G401.6 (cell line): ENCODE measurements at regions not wholly inside any gene's neighbourhood (a gene's known extent, or its start where the extent isn't known, plus 50 kb on each side); places are given as distances from the start of the nearest gene placed in this dataset.

Experiments
- FAIRE-seq: peaks from 2 replicates; lab custom pipeline; 2012; peaks lifted over from hg19 to GRCh38; lab: Jason Lieb, UNC

DNA sequence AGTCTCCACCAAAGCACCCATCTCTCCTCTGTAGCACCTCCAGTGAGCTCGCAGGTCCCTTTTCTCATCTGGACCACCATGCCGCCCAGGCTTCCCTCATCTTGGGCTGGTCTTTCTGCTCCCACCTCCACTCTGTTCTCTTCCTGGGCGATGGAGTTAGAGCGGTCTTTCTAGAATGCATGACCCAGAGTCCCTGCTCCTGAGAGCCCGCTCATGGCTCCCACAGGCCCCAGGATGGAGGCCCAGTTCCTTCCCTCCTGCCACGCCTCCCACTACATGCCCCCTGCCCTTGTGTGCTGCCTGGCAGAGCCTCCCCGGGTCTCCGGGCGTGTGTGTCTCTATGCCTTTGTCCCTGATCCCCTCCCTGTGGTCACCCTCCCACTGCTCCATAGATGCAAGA is 100.7 kb upstream of the RTL1 start:
- FAIRE-seq, result no peak

DNA sequence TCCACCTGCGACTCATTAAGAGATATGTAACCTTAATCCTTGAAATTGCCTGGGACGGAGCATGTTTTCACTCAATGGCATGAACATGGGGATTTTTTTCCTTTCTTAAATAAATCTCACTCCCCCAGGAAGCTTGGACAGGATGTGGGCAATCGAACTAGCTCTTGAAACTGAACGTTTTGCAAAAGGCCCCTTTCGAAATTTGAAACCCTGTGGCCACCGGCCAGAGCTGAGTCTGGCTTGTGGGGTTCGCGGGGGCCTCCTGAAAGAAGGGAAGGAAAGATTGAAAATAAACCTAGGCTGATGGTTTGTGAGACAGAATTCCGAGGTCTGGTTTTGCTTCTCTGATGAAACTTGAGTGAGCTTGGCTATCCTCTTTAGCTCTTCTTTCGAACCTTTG is 101.4 kb upstream of the RTL1 start:
- no peak for FAIRE-seq

DNA sequence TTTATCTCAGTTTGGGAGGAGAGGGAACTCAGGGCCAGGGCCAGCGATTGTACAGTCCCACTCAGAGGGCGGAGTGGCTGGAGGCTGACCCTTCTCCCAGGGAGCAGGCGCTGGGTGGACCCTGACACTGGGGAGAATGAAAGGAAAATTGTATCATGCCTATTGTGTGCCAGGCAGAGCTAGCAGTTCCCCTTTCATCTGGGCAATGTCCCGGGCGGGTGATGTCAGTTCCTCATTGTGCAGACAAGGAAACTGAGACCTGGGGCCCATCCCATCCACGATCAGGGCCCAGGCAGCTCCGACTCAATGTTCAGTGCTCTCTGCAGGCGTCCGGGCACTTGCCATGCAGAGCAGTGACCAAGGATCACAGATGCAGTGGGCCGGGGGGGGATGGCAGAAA is 101.9 kb upstream of the RTL1 start:
- FAIRE-seq, result no peak

DNA sequence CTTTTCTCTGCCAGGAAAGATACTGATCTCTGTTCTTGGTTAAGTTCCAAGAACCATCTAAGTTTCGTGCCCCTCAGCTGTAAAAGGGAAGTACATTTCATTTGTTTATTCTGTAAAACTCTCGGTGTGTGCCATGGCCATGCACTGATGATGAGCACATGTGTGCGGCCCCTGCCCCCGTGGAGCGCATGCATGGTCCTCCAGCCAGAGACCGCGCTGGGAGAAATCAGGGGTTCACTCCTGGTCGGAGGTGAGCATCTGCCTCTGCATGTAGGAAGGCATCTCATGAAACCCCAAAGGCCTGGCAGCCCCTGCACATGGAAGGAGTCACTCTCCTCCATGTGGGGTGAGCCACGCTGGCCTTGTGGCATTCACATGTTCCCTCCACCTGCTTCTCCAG is 102.5 kb upstream of the RTL1 start:
- FAIRE-seq, result no peak

DNA sequence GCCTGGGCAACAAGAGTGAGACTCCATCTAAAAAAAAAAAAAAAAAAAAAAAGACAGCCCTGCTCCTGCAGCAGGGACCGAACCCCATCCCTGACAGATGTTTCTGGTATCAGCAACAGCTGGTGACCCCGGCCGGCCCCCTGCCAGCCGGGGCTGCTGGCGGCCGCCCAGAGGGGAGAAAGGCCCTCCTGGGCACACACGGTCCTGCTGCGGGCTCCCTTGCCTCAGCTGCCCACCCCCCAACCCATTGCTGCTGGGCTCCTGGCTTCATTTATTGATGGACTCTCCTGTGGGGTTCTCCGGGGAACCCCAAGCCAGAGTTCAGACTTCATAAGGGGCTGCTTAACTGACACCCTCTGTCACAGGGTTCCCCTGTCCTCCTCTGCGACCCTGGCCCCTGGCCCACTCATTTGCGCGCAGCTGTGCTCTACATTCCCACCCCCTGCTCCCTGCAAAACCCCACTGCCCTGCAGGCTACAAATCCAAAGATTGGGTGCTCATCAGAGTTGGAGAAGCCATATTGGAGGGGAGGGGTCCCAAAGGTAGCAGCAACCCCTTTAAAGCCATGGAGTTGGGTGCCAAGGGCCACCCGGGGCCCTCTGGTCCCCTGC is 103.6 kb upstream of the RTL1 start:
- no peak for FAIRE-seq

DNA sequence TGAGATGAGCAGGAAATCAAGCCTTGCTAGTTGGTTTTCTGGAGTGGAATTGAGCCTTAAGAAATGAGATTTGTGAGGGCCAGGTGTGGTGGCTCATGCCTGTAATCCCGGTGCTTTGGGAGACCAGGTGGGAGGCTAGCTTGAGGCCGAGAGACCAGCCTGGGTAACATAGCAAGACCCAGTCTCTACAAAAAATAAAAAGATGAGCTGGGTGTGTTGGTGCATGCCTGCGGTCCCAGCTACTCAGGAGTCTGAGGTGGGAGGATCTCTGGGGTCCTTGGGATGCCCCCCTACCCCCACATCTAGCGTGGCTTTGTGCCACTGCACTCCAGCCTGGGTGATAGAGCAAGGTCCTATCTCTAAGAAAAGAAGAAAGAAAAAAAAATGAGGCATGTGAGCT is 104.2 kb upstream of the RTL1 start:
- FAIRE-seq, result no peak

DNA sequence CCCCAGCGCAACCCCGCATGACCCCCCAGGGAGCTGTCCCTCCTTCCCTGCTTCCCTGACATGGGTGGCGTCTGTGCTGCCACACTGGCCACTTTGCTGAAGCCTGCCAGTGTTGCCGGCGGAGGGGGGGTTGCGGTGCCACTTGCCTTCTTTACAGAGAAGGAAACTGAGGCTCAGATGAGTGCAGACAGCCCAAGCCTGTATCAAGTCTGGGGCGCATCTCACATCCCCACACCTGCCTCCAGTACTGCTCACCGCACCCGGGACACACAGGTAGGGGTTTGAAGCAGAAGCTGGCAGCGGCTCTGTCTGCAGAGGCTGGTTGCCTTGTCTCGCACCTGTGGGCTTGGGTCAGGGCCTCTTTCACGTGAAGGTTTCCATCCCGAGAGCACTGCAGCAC is 104.7 kb upstream of the RTL1 start:
- FAIRE-seq, result no peak

DNA sequence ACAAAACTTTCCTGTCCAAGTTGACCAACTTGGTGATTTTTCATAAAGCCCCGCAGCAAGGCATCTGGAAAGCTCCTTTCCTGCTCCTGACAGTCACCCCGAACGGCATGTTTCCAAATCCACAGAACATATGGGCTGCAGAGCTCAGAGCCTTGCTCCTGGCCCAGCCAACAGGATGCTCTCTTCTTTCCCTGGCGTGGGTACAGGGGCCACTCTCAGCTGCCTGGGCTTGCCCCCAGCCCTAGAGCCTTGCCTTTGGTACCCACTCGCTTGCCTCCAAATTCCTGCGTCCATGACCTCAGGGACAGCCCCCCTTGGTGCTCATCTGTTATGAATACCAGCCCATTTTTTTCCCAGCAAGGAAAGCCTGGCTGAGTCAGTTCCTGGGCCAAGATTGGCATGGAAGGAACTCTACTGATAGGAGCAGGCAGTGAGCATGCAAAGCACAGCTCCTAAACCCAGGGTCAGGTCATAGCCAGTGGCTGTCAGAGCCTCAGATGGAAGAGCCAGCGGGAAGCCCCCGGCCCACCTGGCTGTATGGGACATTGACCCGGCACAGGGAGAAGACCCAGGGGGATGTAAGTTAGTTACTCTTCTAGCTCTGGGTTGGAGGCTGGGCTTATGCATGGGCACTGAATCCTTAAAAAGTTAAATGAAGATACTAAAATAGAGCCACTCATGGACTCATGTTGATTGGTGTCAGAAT is 105.3 kb upstream of the RTL1 start:
- FAIRE-seq, result no peak

DNA sequence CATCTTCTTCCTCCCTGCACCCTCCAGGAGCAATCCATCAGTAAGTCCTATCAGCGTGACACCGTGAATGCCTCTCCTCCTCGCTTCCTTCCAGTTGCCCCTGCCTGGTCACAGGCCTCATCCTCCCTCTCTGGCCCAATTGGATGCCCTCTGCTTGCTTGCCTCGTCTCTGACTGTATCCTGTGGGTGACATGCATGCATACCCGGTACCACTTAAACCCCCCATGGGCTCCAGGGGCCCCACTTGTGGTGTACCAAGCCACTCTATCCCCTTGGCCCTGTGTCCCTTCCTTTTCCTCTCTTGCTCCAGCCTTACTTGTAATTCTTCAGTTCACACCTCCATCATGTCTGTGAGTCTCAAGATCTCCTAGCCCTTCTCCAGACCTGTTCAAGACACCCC is 106.0 kb upstream of the RTL1 start:
- no peak for FAIRE-seq

DNA sequence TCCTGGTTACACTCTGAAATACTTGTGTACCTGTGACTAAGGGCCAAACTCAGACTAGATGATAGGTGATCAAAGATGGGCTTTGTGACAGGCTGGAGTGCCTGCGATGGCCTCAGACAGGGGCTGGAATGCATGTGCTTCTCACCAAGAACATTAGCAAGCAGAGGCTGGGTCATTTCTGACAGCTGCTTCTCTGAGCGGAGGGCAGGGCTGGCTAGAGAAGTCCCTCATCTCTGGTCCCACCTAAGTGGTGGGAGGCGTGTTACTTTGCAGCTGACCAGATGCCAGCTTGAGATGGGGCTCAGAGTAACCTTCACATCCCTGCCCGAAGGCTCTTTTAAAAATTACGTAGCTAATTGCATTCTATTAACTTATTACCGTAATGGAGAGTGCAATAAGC is 106.8 kb upstream of the RTL1 start:
- no peak for FAIRE-seq

DNA sequence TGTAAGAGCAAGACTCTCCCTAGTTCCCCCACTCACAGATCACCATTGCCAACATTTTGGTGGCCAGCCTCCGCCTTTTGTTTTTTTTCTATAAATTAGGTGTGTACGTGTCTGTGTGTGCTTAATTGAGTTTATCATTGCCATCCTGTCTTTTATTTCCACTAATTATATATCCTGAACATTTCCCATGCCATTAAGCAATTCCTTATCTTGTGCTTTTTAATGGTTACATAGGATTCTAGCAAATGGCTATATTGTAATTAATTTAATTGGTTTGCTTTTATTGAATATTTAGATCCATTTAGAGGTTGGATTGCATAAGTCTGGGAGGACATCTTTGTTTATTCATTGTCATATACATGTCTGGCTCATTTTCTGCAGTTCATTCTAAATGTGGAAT is 107.3 kb upstream of the RTL1 start:
- no peak for FAIRE-seq

DNA sequence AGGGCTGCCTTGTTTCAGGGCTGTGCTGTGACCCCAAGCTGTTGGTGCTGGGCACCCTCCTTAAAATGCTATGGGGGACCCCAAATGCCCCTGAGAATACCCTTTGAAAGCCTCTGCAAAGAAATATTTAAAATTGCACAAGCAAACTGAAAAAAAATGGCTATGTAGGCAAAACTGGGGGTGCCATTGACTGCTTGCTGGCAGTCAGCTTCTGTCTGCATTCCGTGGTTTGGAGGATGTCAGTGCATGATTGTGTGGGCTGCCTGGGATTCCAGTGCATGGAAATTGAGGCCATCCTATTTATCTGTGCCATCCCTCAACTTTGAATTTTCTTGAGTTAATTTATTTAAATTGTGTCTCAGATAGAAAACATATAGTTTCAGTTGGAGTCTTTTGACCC is 113.7 kb upstream of the RTL1 start:
- FAIRE-seq, result no peak

DNA sequence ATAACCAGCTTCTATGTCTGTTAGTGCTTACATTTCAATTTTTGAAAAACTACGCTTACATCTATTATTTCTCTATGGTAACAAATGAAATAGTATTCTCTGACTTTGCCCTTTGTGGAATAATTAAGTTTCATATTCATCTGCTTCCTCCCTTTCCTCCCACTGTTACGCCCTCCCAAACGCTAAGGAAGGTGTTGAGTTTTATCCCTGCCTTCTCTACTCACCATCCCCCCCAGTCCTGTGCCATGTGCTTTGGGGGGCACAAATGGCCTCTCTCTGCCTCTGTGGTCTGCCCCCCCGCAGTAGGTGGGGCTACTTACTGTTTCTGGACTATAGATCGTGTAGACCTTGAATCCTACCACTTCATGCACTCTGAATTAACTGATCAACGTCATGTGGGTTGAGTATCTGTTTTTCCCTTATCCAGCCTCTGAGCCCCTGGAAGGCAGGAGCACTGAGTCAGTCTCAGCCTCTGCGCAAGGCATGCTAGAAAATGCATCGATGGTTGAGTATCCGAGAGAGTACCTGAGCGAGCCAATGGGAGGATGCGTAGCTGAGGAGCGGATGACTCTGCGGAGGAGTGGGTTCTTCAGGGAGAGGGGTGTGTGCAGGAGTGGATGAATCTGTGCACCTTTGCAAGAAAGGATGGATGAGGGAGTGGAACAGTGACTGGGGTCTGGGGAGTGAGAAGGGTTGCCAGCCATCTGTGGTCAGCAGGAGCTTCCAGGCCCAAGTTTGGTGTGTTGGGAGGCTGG is 114.5 kb upstream of the RTL1 start:
- no peak for FAIRE-seq

DNA sequence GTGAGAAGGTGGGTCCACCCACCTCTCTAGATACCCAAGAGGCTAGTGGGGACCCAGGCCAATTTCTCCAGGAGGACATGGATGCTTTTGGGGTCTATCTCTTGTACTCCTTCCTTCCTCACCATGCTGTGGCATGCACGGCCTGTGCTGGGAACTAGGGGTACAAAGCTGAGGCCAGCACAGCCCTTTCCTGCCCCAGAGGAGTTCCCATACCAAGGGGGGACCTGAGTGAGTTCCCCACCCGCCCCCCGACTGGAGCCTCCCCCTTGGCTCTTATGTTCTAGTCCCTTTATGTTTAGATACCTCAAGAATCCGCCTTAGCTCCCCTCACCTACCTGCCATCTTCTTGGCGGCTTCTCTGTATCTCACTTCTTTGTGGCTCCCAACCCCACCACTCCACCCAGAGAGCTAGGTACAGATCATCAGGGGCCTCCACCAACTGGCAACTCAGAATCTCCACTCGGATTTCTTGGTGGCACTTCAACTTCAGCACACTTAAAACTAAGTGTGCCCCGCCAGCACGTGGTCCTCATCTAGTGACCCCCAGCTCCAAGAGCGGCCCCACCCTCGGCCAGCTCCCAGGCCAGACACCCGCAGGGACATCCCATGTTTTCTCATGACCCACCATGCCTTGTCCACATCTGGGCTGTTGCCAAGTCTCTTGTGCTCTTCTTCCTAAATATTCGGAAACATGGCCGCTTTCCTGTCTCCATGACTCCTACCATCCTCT is 115.2 kb upstream of the RTL1 start:
- FAIRE-seq, result no peak

DNA sequence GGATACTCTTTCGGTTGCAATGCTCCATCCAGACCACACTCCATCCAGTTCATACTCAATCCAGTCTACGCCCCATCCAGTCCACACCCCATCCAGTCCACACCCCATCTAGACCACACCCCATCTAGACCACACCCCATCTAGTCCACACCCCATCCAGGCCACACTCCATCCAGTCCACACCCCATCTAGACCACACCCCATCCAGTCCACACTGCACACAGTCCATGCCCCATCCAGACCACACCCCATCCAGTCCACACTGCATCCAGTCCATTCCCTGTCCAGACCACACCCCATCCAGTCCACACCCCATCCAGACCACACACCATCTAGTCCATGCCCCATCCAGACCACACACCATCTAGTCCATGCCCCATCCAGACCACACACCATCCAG is 116.0 kb upstream of the RTL1 start:
- no peak for FAIRE-seq

DNA sequence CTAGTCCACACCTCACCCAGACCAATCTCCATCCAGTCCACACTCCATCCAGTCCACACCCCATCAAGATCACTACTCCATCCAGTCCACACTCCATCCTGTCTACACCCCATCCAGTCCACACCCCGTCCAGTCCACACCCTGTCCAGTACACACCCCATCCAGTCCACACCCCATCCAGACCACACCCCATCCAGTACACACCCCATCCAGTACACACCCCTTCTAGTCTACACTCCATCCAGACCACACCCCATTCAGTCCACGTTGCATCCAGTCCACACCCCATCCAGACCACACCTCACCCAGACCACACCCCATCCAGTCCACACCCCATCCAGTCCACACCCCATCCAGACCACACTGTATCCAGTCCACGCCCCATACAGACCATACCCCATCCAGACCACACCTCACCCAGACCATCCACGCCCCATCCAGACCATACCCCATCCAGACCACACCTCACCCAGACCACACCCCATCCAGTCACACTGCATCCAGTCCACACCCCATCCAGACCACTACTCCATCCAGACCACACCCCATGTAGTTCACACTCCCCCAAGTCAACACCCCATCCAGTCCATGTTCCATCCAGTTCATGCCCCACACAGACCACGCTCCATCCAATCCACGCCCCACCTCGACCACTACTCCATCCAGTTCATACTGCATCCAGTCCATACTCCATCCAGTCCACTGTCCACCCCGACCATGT is 116.6 kb upstream of the RTL1 start:
- FAIRE-seq, result no peak

DNA sequence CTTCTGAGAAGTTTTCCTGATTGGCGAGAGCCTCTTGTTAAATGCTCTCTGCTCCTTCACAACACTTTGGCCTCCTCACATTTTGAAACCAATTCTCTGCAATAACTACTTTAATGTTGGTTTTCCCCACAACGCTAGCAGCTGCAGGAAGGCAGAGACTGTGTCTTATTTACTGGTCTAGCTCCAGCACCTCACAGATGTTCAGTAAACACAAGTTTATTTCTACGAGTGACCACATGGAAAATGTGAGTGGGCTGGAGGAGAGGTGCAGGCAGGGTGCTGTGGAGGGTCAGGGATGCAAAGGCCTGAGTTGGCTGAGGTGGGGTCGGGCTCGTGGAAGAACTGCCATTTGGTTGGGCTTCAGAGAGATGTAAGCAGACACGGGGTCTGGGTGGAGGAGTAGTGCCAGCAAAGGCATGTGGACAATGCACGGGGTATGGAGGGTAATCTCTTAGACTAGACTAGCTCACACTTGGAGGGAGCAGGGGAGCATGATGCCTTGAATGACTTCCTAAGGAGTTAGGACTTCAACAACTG is 117.4 kb upstream of the RTL1 start:
- no peak for FAIRE-seq

DNA sequence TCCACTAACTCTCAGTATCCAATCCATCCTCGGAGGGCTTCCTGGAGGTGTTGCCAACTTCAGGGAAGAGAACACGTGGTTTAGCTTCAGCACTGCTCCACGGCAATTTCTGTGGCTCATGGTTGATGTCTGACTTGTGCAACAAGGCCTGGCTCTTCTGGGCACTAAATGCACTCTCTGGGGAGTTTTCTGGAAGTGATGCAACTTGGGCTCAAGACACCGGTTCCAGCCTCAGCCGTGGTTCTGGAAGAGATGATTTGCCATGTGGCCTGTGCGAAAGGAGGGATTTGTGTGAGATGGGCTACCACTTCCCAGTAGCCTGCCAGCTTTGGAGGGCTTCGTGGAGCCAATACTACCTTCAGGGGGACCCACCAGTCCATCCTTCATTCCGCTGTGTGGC is 118.6 kb upstream of the RTL1 start:
- no peak for FAIRE-seq

DNA sequence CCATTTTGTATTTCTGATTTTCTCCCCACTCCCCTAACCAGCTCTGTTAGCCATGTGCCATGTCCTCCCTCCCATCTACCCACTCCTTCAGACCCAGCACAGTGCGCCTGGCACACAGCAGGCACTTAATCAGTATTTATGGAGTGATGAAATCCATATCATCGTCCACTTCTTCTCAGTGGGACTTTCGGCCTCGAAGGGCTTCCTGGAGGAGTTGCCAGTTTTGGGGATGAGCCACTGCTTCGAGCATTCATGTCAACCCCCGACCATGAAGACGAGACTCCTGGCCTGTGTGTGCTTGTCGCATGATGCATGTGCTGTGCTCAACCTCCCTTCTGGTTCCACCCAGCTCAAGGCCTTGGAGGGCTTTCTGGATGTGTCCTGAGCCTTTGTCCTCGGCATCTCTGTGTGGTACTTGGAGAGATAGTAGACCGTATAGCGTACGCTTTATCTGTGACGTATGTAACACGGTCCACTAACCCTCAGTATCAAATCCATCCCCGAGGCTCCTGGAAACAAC is 119.5 kb upstream of the RTL1 start:
- no peak for FAIRE-seq

DNA sequence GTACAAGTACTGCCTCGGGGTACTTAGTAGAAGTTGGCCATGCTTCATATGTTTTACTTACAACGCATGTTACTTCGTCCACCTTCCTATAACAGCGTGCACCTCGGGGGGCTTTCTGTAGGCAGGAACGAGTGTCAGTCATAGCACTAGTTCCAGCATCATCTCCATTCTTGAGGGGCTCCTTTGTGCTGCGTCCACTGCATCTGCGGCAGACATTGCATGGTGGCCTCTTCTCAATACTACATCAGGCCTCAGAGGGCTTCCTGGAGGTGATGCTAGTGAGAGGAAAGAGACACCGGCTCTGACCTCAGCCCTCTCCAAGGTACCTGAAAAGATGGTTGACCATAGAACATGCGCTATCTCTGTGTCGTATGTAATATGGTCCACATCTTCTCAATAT is 121.2 kb upstream of the RTL1 start:
- FAIRE-seq, result no peak

DNA sequence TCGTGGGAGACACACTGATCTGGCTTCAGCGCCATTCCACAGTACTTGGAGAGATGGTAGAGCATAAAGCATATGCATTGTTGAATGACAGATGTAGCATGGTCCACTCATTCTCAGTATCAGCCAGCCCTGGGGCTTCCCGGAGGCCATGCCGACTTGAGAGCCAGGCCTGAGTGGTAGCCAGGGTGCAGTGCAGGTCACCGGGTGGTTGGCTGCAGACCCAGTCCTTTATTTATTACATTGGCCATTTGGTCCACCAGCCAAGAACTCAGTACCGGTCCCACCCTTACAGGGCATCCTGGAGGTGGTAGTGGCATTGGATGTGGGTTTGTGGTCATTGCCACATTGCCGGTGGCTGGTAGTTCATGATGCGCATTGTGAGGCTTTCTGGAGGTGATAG is 121.6 kb upstream of the RTL1 start:
- no peak for FAIRE-seq

DNA sequence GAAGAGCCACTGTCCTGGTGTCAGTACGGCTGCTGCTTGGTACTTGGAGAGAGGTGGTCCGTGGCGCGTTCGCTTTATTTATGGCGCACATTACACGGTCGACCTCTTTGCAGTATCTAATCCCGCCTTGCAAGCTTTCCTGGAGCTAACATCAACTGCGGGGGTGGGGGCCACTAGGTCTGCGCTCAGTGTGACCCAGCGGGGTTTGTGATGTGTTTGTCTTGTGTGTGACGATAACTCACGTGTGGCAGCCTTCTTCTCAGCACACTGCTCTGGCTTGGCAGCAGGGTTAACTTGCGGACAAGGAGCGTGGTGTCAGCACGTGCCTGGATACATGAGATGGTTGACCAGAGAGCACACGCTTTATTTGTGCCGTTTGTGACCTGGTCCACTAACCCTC is 122.2 kb upstream of the RTL1 start:
- no peak for FAIRE-seq
